Hematopoietic multipotent progenitor cell treated with erythropoietin and hydrocortisone succinate and interleukin-3 and kit ligand, for 6 days (in vitro differentiated cells): ENCODE measurements at regions not wholly inside any gene's neighbourhood (a gene's known extent, or its start where the extent isn't known, plus 50 kb on each side); places are given as distances from the start of the nearest gene placed in this dataset.

Experiments used
- DNase-seq: peaks from one replicate; pipeline ENCODE4 v3.0.0-alpha.2; 2015

DNA sequence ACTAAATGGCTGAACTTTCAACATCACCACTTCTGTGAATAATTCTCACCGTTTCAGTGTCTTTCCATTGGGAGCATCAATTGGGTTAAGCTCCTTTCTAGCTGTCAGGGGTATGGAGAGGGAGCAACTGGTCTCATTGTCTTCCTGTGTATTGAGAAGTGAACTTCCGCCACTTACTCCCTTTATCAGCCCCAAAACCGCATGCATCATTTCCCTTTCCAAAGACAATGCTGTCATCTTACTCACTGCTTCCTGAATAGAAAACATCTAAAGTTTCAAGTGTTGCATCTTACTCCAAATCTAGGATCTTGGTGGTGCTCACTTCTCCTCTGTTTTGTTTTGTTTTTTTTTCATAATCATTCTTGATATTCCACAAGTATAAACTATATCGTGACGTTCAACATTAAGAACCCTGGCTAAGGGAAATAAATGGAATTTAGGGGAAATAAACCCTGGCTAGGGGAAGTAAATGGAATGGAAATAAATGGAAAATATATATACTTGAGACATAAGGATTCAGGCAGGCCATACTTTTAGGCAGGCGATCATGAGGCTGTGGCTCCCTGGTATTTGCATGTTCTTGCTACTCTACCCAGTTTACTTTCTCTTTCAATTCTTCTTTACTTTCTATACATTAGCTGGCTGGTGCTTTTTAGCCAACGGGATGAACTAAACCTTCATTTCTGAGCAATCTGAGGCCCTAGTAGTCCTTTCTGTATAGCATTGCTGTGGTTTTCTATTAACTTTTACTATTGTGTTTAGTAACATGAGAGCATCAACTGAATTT, 371.9 kb downstream of the BMPER start:
- no peak for DNase-seq

DNA sequence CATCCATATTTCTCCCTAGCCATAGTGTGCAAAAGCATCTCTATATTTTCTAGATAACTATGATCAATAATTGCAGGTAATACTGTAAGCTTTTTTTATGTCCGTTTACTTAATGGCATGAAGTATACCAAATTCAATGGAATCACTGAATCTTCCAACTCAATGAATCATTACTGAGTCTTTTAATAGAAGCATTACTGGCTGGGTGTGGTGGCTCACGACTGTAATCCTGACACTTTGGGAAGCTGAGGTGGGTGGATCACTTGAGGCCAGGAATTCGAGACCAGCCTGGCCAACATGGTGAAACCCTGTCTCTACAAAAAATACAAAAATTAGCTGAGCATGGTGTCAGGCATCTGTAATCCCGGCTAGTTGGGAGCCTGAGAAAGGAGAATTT, 372.5 kb downstream of the BMPER start:
- DNase-seq: no peak

DNA sequence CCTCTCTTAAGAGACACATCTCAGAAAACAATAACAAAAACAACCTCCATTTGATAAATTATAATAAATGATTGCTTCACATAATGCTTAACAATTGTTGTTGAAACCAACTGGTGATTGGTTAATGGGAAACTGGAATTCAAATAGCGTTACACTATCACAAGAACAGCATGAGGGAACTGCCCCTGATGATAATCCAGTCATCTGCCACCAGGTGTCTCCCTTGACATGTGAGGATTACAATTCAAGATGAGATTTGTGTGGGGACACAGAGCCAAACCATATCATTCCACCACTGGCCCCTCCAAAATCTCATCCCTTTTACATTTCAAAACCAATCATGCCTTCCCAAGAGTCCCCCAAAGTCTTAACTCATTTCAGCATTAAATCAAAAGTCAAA, 375.9 kb downstream of the BMPER start:
- DNase-seq: peak; percentile 5

DNA sequence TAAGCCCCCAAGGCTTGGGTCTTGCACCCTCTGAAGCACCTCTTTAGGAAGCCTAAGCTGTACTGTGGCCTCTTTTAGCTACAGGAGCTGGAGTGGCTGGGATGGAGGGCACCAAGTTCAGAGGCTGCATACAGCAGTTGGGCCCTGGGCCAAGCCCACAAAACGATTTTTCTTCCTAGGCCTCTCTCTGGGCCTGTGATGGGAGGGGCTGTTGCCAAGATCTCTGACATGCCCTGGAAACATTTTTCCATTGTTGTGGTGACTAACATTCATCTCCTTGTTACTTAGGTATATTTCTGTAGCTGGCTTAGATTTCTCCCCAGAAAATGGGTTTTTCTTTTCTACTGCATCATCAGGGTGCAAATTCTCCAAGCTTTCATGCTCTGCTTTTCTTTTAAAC, 375.7 kb upstream of the NPSR1 start:
- DNase-seq: no peak

DNA sequence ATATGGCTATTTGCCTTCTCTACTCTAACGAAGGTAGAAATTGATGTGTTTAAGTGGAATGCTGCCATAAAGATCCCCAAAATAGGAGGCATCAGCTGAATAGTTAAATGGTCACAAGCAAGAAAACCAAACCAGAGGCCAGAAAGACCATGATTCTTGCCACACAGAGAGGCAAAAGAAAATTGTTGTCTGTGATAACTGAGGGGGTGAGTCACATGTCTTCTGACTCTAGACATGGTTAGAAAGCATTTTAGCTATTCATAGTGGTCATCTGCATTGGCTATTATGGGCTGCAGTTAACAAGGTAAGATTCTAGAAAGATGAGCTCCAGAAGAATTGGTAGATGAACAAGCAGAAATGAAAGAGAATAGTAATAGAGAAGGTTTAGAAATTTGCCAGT, 361.4 kb upstream of the NPSR1 start:
- DNase-seq: no peak

DNA sequence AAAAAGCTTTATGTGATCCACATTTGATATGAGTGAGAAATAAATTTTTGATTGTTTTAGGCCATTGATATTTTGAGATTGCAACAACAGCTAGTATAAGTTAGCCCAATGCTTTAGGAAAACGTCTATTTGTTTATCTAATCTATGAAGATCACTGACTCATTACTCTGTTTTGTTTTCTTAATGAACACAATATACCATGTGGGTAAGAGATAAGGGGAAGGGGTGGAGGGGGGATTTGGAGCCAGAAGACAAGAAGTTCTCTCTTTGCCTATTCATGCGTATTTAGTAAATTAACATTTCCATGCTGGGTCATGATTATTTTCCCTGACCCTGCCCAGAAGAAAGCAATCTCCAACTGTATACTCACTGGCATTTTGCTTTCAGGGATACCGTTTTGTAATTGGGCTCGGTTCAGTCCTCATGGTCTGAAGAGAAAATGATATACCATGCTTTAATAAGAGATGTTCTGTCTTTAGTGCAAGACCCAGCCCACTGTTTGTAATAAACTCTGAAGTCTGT, 359.5 kb upstream of the NPSR1 start:
- no peak for DNase-seq

DNA sequence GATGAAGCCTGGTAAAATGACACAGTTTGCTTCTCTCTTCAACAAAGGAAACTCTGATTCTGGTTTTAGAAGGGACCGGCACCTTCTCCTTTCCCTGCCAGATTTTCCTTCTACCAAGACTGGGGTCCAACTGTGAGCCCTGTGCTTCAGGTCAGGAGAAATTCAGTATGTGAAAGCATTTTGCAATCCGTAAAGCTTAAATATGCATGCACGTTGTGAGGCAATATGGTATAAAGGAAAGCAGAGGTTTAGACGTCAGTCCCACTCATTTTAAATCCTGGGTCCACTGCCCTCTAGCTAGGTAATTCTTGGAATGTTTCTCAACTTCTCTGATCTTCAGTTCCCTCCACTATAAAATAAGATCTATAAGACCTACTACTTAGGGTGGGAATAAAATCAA, 359.0 kb upstream of the NPSR1 start:
- no peak for DNase-seq

DNA sequence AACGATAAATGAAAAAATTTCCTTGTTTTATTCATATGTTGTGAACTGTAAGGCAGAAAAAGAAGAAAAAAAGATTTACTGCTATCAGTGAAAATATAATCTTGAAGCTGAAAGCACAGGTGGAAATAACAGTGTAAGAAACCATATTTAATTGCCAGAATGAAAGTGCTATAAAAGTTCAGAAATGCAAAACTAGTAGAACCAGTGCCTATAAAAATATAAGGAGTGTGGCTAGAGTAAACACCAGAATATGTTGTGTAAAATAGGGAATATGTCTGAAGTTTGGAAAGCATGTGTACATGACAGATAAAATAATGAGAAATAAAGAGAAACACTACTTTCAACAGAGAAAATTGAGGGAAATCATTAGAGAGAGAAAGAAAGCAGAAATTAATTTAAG, 350.5 kb upstream of the NPSR1 start:
- DNase-seq: no peak

DNA sequence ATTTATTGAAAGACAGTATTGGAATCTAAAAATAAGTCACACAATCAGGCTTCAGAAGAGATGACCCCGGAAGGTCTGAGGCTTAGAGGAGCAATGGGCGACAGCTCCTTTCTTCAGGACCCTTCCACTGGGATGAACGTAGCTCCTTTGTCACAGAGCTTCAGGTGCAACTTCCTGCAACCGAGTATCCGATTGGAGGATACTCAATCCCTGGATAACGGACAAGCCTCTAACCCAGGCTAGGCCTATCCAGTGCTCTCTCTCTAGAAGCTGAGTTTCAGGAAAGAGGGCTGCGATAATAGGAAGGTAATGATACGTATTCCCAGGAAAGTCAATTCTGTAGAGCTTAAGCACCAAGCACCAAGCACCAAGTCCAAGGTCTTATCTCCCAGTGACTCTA, 349.4 kb upstream of the NPSR1 start:
- DNase-seq: no peak

DNA sequence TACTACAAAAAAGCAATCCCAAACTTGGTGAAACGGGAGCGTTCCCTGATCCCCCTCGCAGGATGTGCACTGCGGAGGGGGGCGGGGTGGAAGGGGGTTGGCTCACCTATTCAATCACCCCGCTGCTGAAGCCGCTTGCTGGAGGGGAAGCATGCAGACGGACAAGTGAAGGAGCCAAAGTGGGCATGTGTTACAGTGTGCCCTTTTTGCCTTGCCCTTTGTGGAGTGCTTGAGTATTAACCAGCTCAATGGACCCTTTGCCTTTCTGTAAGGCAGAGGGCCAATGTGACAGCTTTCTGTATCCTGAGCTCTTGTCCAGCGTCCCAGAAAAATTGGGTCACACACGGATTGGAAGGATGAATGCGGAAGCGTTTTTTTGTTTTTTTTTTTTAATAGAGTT, 348.9 kb upstream of the NPSR1 start:
- no peak for DNase-seq

DNA sequence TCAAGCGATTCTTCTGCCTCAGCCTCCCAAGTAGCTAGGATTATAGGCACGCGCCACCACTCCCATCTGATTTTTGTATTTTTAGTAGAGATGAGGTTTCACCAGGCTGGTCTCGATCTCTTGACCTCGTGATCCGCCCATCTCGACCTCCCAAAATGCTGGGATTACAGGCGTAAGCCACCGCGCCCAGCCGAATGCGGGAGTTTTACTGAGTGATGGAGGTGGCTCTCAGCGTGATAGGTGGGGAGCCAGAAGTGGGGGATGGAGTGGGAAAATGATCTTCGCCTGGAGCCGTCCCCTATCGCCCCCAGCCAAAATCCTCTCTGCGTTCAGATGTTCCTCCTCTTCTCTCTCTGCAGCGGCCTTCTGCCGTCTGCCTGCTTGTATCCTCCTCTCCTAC, 348.4 kb upstream of the NPSR1 start:
- no peak for DNase-seq

DNA sequence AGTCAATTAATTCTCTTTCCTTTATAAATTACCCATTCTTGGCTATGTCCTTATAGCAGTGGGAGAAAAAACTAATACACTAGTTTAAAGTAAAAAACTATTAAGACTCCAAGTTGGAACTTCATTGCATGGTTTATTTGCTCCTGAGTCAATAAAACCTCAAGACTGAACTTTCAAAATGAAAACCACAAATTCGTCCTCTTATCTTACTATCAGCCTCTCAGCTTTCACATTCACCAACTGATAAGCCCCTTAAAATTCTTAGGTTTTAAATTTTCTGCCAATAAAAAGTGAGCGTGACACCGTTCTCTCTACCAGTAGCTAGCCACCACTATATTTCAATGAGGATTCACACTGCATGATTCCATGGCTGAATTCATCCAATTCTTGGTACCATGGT, 346.4 kb upstream of the NPSR1 start:
- no peak for DNase-seq

DNA sequence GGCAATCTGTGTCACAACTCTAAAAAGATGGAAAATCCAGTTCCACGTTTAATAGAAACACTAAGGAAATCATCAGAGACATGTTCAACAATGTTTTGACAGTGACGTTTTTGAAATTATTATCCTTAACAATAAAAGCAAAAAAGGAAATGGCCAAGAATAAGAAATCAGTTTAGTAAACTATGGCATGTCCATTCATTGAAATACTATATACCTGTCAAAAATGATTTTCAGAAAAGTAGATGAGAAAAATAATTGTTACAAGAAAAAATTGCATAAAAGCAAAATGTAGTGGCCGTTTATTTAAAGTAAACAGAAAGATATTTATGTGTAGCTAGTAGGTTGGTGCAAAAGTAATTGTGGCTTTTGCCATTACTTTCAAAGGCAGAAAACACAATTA, 345.4 kb upstream of the NPSR1 start:
- DNase-seq: no peak

DNA sequence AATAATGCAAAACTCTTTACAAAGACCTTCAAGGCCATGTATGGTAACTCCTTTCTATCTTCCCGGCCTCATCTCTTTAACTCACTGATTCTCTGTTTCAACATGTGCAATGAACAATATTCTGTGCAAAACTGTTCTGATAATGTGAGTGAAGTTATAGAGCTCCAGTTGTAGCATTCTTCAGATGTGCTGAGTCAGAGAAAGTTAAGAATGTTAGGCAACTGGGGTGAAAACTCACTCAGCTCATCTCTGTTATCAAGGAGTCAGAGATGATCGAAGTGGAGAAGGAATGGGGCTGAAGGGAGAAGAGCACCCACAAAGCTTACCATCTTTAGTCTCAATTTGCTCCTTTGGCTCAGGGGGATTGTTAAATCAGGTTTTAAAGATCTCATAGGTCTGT, 344.7 kb upstream of the NPSR1 start:
- no peak for DNase-seq

DNA sequence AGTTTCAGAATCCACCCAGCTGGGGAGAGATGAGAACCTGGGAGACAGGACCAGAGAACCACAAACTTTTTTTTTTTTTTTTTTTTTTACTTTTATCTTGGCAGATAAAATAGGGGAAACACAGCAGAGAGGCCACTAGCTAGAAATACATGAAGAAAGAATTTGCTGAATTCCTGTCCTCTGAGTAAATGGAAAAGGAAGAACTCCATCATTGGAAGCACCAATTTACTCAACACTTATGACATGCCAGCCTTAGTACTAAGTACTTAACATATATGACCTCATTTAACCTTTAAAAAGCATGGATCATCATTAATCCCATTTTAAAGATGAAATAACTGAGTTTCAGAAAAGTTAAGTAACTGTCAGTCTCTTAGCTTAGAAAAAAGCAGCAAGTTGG, 343.0 kb upstream of the NPSR1 start:
- DNase-seq: no peak

DNA sequence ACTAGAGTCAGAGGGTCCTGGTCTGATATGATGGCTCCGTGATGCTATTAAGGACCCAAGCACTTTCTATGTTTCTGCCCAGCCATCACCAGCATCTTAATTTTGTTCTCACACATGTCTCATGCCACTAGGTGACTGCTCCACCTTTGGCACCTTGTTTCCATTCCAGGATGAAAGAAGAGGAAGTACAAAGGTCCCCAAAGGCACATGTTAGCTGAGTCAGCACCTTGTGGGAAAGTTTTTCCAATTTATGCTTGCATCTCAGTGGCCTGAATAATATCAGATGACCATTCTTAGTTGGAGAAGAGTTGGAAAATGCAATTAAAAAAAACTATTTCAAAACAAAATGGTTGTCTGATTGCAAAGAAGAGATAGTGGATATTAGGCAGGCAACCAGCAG, 341.0 kb upstream of the NPSR1 start:
- DNase-seq: no peak

DNA sequence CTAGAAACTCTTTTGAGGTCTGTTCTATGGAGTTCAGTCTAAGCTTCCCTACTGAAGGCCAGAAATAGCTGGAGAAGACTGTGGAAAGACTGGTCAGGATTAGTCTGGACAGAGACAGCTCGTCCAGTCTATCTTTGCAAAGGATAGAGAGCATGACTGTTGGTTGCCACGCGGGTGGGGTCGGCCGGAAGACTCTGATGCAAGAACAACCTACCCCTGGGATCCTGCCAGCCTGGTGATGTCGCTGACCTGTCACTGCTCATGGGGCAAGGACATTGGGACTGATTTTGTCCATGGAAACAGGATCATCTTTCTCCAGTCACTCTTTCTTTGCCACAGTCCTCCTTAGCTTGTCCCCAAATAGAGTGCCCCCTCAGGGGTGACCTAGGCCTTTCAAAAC, 337.6 kb upstream of the NPSR1 start:
- no peak for DNase-seq

DNA sequence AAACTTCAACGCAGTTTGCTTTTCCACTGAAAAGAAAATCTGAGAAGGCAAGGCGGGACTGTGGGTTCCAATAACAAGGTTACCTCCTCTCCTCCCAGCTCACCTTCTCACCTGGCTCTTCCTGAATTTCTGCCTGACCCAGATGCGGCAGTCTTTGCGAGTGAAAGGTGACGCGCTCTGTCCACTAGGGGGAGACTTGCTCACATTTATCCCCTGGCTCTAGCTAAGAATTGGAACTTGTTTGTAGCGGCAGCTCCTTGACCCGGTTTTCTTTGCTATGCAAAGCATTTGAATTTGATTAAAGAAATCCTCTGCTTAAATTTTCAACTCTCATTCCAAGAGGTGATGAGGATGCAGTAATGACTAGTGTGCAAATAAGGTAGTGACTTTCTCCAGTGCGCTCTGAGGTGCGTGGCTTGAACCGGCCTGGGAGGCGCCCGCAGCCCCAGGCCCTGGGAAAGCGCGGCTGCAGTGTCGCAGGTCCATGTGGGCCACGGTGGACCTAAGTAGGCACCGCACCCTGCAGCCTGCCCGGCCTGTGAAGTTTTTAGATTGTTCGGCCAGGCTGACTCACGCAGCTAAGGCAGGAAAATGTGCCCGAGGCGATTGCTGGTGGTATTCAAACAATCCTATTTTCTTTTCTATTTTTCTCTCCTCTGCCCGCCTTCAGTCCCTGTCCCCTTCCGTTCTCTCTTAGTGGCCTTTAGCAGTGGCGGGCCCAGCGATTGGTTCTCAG, 336.9 kb upstream of the NPSR1 start:
- DNase-seq: peak; percentile 65

DNA sequence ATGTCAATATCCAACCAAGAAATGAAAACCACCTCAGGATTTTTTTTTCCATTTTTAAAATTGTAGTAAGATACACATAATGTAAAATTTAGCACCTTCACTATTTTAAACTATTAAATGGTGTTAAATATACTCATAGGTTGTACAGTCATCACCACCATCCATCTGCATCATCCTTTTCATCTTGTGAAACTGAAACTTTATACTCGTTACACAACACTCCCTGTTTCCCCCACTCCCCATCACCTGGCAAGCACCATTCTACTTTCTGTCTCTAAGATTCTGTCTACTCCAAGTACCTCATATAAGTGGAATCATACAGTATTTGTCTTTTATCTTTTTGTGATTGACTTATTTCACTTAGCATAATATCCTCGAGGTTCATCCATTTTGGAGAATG, 335.2 kb upstream of the NPSR1 start:
- no peak for DNase-seq

DNA sequence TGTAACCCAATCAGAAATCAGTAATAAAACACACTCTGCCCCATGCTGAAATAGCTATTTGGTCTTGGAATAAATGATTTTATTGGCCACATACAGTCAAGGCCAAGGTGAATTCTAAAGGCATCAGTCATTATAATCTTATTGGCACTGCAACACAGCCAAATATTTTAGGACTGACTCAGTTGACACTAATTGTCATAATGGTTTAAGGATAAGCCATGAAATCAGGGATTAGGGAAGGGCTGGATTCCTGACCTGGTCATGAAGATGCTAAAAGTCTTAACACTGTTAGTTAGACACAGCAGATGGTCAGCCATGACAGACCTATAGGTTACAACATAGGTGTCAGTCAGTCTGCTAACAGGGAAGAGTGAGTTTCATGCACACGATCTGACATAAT, 330.3 kb upstream of the NPSR1 start:
- DNase-seq: no peak

DNA sequence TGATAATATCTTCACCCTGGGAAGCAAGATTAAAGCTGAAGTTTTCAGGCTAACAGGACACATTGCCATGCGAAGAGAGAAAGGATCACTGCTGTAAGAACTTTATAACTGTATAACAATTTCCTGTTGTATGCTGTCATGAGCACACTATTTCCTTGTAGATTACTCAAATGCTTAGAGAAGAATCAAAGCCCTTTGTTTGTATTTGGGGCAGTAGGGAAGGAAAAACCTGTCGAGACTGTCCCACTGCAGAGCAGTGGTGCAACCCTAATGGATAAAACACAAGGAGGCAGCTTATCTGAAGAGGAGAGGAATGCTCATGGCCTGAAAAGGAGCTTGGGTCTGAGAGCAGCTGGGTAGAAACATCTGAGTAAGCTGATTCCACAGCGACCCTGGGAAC, 327.7 kb upstream of the NPSR1 start:
- DNase-seq: no peak

DNA sequence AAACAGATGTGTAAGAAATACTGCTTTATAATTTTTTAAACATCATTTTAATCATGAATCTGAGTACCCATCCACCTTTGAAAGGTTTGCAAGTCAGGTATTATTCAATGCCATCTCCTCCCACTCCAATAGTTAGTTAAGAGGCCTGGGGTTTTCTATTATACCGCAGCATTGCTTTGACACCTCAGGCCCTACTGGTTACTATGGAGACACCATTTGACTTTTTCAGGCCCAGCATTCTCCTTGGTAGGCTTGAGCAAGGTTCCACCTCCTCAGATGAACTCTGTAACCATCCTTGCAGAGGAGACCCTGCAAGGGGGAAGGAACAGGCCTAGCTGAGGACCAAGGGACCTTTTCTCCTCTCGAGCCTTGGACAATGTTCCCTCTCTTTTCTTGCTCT, 326.9 kb upstream of the NPSR1 start:
- DNase-seq: no peak

DNA sequence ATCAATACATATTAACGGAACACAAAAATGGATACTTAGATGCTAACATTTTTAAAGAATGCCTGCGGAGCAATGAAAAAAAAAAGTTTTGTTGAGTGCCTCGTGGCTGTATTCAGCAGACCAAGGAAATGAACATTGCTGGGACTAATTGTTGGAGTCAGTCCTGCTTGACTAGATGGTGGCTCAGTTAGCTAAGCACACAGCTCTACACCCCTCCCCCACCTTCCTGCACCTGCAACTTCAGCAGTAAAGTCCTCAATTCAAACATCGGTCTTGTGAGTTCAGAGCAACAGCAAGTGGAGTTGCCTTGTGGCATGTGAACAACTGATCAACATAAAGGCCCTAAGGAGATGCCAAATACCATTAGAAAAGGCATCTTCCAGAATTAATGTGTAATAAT, 326.0 kb upstream of the NPSR1 start:
- DNase-seq: no peak

DNA sequence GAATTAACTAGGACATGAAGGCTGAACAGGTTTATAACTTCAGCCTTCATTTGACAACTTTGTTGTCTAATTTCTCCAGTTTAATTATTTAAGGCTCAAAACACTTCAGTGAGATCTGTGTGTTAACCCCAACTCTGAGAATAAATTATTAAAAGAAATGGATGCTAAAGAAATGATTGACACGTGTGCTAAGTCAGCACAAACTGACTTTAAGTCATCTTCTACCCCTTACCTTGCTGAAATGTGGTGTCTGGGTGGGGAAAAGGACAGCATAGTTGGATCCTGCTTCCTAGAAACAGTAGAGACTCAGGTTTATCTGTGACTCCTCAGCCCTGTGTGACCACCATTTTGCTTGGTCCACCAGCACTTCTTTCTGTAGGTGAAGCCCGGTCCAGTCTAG, 324.8 kb upstream of the NPSR1 start:
- DNase-seq: no peak

DNA sequence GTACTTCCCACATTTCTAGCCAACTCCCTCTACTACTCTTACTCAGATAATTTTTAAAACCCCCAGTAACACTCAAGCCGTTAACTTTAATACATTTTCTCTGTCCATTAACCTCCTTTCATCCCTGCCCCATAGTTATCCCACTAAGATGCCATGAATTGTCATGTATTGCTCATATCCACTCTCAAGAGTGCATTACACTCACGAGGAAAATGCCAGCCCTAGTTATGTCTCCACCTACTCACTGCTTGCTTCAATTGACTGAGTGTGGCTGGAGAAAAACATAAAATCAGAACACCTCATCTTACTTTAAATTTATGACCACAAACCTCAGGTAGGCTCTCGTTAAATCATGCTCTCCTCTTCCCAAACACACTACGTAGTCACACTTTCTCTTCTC, 324.1 kb upstream of the NPSR1 start:
- no peak for DNase-seq
